SHP77 (cell line): ENCODE measurements at regions not wholly inside any gene's neighbourhood (a gene's known extent, or its start where the extent isn't known, plus 50 kb on each side); places are given as distances from the start of the nearest gene placed in this dataset.

ENCODE experiments used
- DNase-seq, 2 experiments: peaks; one replicate each; lab custom pipeline; 2025; lab: John Stamatoyannopoulos, UW

- no peak for DNase-seq
These were observed 56.4 kb upstream of the F13A1 start for GRCh38 chr6:6376845-6377244.

GRCh38 chr6:6377621-6378020 is 57.2 kb upstream of the F13A1 start:
- no peak for DNase-seq

GRCh38 chr6:6379573-6379972 is 59.1 kb upstream of the F13A1 start:
- DNase-seq = no peak

GRCh38 chr6:6384520-6384919 is 64.1 kb upstream of the F13A1 start:
- DNase-seq = no peak

GRCh38 chr6:6386010-6386409 is 65.5 kb upstream of the F13A1 start:
- no peak for DNase-seq

GRCh38 chr6:6390849-6391602 is 70.6 kb upstream of the F13A1 start:
- no peak for DNase-seq

DNA sequence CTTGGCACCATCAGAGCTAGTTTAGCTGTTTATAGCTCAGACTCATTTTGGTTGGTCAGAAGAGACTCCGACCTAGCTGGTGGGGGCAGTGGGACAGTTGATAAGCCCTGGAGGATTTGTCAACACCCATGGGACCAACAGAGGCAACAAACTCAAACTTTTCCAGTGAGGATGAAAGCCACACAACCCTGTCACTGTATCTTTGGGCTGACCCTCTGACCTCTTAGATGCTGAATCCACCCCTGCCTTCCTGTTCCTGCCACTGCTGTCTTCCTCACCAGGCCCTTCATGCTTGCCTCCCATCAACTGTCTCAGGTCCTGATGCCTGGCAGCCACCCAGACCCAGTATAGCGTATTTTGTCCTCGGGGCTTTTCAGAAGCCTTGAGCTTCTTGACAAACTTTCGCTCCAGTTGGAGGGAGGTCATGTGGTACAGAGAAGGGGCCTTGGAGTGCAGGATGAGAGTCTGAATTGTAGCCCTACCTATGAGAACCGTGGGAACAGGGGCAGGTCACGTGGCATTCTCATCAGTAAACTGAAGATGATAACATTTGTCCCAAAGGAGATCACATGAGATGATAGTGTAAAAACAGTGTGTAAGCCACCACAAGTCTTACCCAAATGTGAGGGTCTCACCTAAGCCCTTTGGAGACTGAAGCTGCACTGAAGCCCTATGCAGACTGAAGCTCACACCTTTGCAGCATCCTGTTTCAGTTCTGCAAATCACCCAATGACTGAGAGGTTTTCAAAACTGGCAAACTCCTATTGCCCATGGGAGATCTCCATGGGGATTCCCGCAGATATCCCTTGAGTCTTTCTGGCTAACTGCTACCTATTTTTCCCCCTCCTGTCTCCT is 72.0 kb upstream of the F13A1 start:
- DNase-seq = no peak

GRCh38 chr6:6393069-6393529 is 72.6 kb upstream of the F13A1 start:
- no peak for DNase-seq

GRCh38 chr6:6395581-6396197 is 75.2 kb upstream of the F13A1 start:
- no peak for DNase-seq

DNA sequence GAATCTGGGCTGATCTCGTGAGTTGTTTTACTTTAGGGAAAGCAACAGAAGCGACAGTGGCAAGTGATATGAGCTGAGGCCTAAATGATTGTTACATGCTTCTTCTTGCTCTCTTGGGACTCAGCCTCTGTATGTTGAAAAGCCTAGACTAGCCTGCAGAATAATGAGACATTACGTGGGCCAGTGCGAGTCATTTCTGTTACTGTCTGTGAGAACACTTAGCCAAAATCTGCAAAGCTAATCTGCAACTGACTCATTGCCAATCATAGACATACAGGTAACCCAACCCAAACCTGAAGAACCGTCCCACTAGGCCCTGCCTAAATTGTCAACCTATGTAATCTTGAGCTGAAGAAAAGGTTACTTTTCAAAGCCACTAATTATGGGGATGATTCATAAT is 77.4 kb upstream of the F13A1 start:
- no peak for DNase-seq

GRCh38 chr6:6399568-6399967 is 79.1 kb upstream of the F13A1 start:
- DNase-seq = no peak

- DNase-seq = no peak
These were observed 80.9 kb upstream of the F13A1 start for GRCh38 chr6:6401401-6401800.

DNA sequence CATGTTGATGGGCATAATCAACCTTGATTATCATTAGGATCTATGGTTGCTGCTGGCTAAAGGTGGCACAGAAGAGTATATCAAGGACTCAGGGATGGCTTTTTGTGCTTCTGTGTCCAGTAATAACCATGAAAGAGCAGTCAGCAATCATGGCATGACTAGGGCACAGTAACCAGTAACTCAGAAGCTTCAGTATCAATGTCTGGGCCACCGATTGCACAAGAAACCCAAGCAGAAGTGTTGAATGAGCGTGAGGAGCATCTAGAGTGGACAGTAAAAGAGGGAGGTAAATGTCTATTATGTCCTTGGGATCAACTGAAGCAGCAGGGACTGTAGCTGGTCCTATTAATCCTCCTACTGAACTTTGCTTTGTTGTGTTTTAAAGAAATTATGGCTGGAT is 81.5 kb upstream of the F13A1 start:
- DNase-seq = no peak

DNA sequence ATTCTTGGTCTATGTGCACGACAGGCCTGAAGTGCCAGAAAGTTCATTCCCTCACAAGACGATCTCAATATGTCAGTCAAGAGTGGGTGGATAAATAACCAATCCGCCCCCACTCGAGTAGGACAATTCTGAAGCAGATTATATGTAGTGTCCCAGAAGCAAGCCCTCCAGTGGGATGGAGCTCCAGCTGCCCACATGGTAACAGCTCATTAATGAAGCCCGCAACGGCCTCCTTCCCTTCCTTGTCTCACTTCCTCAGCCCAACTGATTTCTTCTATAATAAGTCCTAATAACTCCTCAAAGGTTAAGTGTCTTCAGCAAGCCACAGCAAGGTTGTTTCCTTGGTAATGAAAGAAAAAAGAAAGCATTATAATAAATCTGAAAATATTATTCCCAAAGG is 82.1 kb upstream of the F13A1 start:
- DNase-seq = no peak

DNA sequence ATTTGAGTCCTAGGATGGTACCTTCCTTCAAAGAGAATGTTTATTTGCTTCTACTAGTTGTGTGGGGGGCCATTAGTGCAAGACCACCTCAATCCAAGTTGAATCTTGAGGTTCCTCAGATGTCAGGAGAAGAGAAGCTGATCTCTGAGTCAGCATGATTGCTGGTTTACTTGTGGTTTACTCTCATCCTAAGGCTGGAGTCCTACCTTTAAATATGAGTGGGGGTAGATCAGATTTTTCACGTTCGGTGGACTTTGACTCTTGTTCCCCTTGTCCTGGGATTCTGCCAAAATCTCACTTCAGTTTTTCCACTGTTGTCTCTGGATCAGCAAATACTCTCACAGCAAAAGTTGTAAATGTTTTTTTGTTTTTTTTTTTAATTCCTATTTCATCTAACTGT is 84.6 kb upstream of the F13A1 start:
- no peak for DNase-seq

GRCh38 chr6:6405997-6406714 is 85.7 kb upstream of the F13A1 start:
- DNase-seq = no peak

DNA sequence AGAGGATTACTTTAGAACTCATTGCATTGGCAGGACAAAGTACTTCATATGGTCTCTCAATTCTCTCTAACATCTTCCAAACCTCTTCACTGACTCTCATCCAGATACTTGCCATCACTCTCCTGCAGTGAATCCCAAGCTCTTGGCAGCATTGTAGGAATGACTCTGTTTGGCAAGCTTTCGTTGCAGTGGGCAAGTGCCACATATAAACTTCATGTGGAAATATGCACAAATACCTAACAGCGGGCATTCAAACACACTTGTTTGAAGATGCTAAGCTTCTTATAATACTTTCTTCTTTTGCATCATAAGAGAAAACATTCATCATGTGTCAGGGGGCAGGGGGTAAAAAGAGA is 86.2 kb upstream of the F13A1 start:
- DNase-seq = no peak

- no peak for DNase-seq
These were observed 86.7 kb upstream of the F13A1 start for GRCh38 chr6:6407071-6407741.

DNA sequence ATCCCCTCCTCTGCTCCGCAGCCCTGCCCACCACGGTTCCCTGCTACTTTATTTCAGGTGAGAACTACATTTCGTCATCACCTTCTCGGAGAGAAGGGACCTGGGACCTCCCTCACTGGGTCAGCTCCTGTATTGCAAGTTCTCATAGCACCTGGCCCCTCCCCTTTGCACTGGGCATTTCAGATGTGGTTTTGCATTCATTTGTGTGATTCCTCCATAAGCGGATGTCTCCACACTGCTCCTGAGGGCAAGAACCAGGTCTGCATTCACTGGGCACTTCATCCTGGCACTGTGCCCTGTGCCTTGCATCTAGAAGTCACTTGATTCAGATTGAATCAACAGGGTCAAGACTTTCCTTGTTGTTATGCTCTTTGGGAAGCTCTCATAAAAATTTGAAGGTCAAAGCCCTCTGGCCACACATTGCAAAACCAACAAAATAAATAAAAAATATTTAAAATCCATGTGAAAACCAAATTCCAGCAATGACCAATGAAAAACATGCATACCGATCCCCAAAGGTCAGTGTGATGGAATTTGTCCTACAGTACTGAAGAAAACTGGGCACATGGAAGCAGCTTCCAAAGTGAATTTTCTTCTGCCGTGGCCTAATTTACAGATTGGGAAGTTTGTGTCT is 89.1 kb upstream of the F13A1 start:
- DNase-seq = no peak

- DNase-seq = no peak
These were observed 90.7 kb upstream of the F13A1 start for GRCh38 chr6:6411115-6411514.

- no peak for DNase-seq
These were observed 91.8 kb upstream of the F13A1 start for GRCh38 chr6:6412221-6412620.
